GM23338 (cell line): ENCODE measurements at regions not wholly inside any gene's neighbourhood (a gene's known extent, or its start where the extent isn't known, plus 50 kb on each side); places are given as distances from the start of the nearest gene placed in this dataset.

Experiments
- ATAC-seq: fragments of 200-7000 bp; cut with Tn5 transposase; 3 replicates; pipeline ENCODE4 v1.9.1; 2020
- DNase-seq: peaks from one replicate; pipeline ENCODE4 v3.0.0-alpha.2; 2015; ENCODE audit warnings: low spot score
- H2AFZ ChIP-seq: fragments of 200-600 bp; sonication (generic); 2 replicates; pipeline ENCODE4 v1.8.0; 2016; ENCODE audit warnings: antibody characterized with exemption, mild to moderate bottlenecking, moderate library complexity
- H3F3A ChIP-seq: fragments of 200-600 bp; sonication (generic); replicated peaks from 2 replicates; pipeline ENCODE4 v1.8.0; 2017; ENCODE audit warnings: antibody characterized with exemption, mixed run types, low read depth
- H3K27ac ChIP-seq: fragments of 200-600 bp; sonication (generic); 2 replicates; pipeline ENCODE4 v1.6.1; 2016; ENCODE audit warnings: low read depth
- H3K27me3 ChIP-seq: fragments of 200-600 bp; sonication (generic); 2 replicates; pipeline ENCODE4 v1.8.0; 2016; ENCODE audit warnings: mild to moderate bottlenecking, mixed run types, moderate library complexity; ENCODE audit not compliant: insufficient read depth
- H3K36me3 ChIP-seq: fragments of 200-600 bp; sonication (generic); 2 replicates; pipeline ENCODE4 v1.8.0; 2016; ENCODE audit warnings: mild to moderate bottlenecking; ENCODE audit not compliant: insufficient read depth
- H3K4me1 ChIP-seq: fragments of 200-600 bp; sonication (generic); 2 replicates; pipeline ENCODE4 v1.8.0; 2016; ENCODE audit warnings: mild to moderate bottlenecking, moderate library complexity; ENCODE audit not compliant: insufficient read depth
- H3K4me2 ChIP-seq: fragments of 200-600 bp; sonication (generic); 2 replicates; pipeline ENCODE4 v1.7.1; 2017; ENCODE audit warnings: mixed run types
- H3K4me3 ChIP-seq: fragments of 200-600 bp; sonication (generic); 2 replicates; pipeline ENCODE4 v1.6.1; 2016; ENCODE audit warnings: mixed run types
- H3K79me2 ChIP-seq: fragments of 200-600 bp; sonication (generic); replicated peaks from 2 replicates; pipeline ENCODE4 v1.8.0; 2017; ENCODE audit warnings: mild to moderate bottlenecking; ENCODE audit not compliant: insufficient read depth
- H3K9me2 ChIP-seq: fragments of 200-600 bp; sonication (generic); 2 replicates; pipeline ENCODE4 v1.8.0; 2017; ENCODE audit not compliant: insufficient read depth
- H4K20me1 ChIP-seq: fragments of 200-600 bp; sonication (generic); replicated peaks from 2 replicates; pipeline ENCODE4 v1.8.0; 2017; ENCODE audit warnings: mild to moderate bottlenecking; ENCODE audit not compliant: insufficient read depth
- H3K27ac Mint-ChIP-seq: 2 replicates; pipeline ENCODE4 v1.8.0; 2020; ENCODE audit warnings: inconsistent platforms, mild to moderate bottlenecking, moderate library complexity, mixed read lengths
- H3K27me3 Mint-ChIP-seq: 3 replicates; pipeline ENCODE4 v1.8.0; 2022; ENCODE audit warnings: low read depth, mild to moderate bottlenecking, moderate library complexity, mixed read lengths, inconsistent platforms; ENCODE audit not compliant: insufficient read depth, poor library complexity
- H3K36me3 Mint-ChIP-seq: 3 replicates; pipeline ENCODE4 v1.8.0; 2021; ENCODE audit warnings: low read depth, mild to moderate bottlenecking, inconsistent platforms, moderate library complexity, mixed read lengths
- H3K4me1 Mint-ChIP-seq: 3 replicates; pipeline ENCODE4 v1.8.0; 2020; ENCODE audit warnings: mild to moderate bottlenecking, inconsistent platforms, mixed read lengths
- H3K4me3 Mint-ChIP-seq: 3 replicates; pipeline ENCODE4 v1.8.0; 2021; ENCODE audit warnings: moderate library complexity, mild to moderate bottlenecking, inconsistent platforms, mixed read lengths
- H3K9me3 Mint-ChIP-seq: 3 replicates; pipeline ENCODE4 v1.8.0; 2020; ENCODE audit warnings: moderate library complexity, mild to moderate bottlenecking, inconsistent platforms, mixed read lengths
- CREB1 ChIP-seq: fragments of 250-450 bp; sonication (Bioruptor Pico); IDR thresholded peaks from 2 replicates; pipeline ENCODE4 v1.5.0; 2020; ENCODE audit warnings: low read depth, mild to moderate bottlenecking, moderate library complexity
- EZH2 ChIP-seq: fragments of 200-600 bp; sonication (generic); IDR thresholded peaks from one replicate; pipeline ENCODE4 v1.8.0; 2017; ENCODE audit warnings: antibody characterized with exemption, mild to moderate bottlenecking, low read depth; ENCODE audit not compliant: unreplicated experiment
- EZH2phosphoT487 ChIP-seq: fragments of 200-600 bp; sonication (generic); IDR thresholded peaks from one replicate; pipeline ENCODE4 v1.8.1; 2018; ENCODE audit warnings: antibody characterized with exemption; ENCODE audit not compliant: unreplicated experiment
- JUNB ChIP-seq: IDR thresholded peaks from one replicate; pipeline ENCODE4 v1.6.1; 2016; ENCODE audit warnings: antibody characterized with exemption; ENCODE audit not compliant: unreplicated experiment
- NANOG ChIP-seq: IDR thresholded peaks from 2 replicates; pipeline ENCODE4 v1.6.1; 2016; ENCODE audit warnings: antibody characterized with exemption, borderline replicate concordance
- POLR2AphosphoS5 ChIP-seq: IDR thresholded peaks from 2 replicates; pipeline ENCODE4 v1.6.1; 2016; ENCODE audit warnings: antibody characterized with exemption, low read depth
- STAT1 ChIP-seq: IDR thresholded peaks from one replicate; pipeline ENCODE4 v1.6.1; 2016; ENCODE audit warnings: antibody characterized with exemption; ENCODE audit not compliant: unreplicated experiment
- ZNF114 ChIP-seq: fragments of 250-450 bp; sonication (Bioruptor Pico); IDR thresholded peaks from 2 replicates; pipeline ENCODE4 v1.5.0; 2020; ENCODE audit warnings: mild to moderate bottlenecking, moderate library complexity
- ZNF331 ChIP-seq: fragments of 250-450 bp; sonication (Bioruptor Pico); IDR thresholded peaks from 2 replicates; pipeline ENCODE4 v1.5.0; 2020; ENCODE audit warnings: low read depth, mild to moderate bottlenecking, moderate library complexity
- TF ChIP-seq, protein P1 (sequence below): fragments of 250-450 bp; sonication (Bioruptor Pico); IDR thresholded peaks from 2 replicates; pipeline ENCODE4 v1.5.0; 2020; ENCODE audit warnings: mild to moderate bottlenecking, moderate library complexity
- TF ChIP-seq, protein P2 (sequence below): IDR thresholded peaks from one replicate; pipeline ENCODE4 v1.6.1; 2018; ENCODE audit warnings: antibody characterized with exemption; ENCODE audit not compliant: unreplicated experiment
- TF ChIP-seq, protein P3 (sequence below): IDR thresholded peaks from 2 replicates; pipeline ENCODE4 v1.6.1; 2016; ENCODE audit warnings: antibody characterized with exemption
- TF ChIP-seq, protein P4 (sequence below), 2 experiments: fragments of 200-600 bp in 1 of 2; sonication (generic) in 1 of 2; conservative IDR thresholded peaks; 2 replicates each; pipeline versions ENCODE4 v1.5.1 to v1.6.1; 2016 to 2017; ENCODE audit warnings: antibody characterized with exemption in 2 of 2, low read depth in 2 of 2, mild to moderate bottlenecking in 2 of 2, moderate library complexity in 1 of 2

DNA sequence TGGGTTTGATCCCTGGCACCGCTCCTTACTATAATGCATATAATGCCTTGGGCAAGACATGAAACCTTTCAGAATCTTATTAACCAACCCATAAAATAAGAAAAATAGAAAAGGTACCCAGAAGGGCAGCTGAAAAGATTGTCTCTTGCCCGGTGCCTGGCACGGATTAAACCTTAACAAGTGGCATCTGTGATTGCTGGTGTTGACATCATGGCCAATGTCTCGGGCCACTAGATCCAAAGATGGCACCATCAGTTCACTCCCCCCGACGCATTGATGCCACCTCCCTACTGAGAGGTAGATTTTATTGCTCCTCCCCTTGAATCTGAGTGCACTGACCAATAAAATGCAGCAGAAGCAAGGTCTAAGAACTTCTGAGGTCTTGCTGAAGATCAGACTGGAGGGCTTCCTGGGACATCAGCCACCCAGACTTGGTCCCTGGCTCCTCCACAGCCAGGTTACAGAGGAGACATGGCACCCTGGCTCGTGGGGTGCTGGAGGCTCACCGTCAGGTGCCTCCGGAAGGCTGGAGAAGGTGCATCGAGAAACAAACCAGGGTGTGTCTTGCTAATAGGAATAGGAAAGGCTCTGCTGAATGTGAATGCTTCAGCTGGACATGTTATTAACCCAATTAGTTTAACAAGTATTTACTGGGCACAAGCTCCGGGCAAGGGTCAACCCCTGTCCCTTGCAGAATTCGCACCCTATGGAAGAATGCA lies 80.0 kb upstream of the COL5A1 start:
- Histone ChIP-seq H3K79me2 (no peaks in the 10 kb centered on the region), H3K9me2 (0 out of 2 replicates have a peak, but pooled peaks cover 8% of the 10 kb centered on the region), H3K4me1 (no peaks in the 10 kb centered on the region), H3K4me3 (no peak overlapping the region), H4K20me1 (no peaks in the 10 kb centered on the region), H3K27ac (no peak overlapping the region), H3K36me3 (no peaks in the 10 kb centered on the region), H3K4me2 (no peak overlapping the region), H3K27me3 (no peaks in the 10 kb centered on the region), H3F3A (no peaks in the 10 kb centered on the region), H2AFZ (no peak overlapping the region)
- no peaks in the 10 kb centered on the region for H3K4me1 Mint-ChIP-seq
- no peak for ATAC-seq
- no peak overlapping the region for H3K4me3 Mint-ChIP-seq
- H3K36me3 Mint-ChIP-seq: no peaks in the 10 kb centered on the region; the same call in 2 of the 3 replicates
- TF ChIP-seq, protein P1, sequence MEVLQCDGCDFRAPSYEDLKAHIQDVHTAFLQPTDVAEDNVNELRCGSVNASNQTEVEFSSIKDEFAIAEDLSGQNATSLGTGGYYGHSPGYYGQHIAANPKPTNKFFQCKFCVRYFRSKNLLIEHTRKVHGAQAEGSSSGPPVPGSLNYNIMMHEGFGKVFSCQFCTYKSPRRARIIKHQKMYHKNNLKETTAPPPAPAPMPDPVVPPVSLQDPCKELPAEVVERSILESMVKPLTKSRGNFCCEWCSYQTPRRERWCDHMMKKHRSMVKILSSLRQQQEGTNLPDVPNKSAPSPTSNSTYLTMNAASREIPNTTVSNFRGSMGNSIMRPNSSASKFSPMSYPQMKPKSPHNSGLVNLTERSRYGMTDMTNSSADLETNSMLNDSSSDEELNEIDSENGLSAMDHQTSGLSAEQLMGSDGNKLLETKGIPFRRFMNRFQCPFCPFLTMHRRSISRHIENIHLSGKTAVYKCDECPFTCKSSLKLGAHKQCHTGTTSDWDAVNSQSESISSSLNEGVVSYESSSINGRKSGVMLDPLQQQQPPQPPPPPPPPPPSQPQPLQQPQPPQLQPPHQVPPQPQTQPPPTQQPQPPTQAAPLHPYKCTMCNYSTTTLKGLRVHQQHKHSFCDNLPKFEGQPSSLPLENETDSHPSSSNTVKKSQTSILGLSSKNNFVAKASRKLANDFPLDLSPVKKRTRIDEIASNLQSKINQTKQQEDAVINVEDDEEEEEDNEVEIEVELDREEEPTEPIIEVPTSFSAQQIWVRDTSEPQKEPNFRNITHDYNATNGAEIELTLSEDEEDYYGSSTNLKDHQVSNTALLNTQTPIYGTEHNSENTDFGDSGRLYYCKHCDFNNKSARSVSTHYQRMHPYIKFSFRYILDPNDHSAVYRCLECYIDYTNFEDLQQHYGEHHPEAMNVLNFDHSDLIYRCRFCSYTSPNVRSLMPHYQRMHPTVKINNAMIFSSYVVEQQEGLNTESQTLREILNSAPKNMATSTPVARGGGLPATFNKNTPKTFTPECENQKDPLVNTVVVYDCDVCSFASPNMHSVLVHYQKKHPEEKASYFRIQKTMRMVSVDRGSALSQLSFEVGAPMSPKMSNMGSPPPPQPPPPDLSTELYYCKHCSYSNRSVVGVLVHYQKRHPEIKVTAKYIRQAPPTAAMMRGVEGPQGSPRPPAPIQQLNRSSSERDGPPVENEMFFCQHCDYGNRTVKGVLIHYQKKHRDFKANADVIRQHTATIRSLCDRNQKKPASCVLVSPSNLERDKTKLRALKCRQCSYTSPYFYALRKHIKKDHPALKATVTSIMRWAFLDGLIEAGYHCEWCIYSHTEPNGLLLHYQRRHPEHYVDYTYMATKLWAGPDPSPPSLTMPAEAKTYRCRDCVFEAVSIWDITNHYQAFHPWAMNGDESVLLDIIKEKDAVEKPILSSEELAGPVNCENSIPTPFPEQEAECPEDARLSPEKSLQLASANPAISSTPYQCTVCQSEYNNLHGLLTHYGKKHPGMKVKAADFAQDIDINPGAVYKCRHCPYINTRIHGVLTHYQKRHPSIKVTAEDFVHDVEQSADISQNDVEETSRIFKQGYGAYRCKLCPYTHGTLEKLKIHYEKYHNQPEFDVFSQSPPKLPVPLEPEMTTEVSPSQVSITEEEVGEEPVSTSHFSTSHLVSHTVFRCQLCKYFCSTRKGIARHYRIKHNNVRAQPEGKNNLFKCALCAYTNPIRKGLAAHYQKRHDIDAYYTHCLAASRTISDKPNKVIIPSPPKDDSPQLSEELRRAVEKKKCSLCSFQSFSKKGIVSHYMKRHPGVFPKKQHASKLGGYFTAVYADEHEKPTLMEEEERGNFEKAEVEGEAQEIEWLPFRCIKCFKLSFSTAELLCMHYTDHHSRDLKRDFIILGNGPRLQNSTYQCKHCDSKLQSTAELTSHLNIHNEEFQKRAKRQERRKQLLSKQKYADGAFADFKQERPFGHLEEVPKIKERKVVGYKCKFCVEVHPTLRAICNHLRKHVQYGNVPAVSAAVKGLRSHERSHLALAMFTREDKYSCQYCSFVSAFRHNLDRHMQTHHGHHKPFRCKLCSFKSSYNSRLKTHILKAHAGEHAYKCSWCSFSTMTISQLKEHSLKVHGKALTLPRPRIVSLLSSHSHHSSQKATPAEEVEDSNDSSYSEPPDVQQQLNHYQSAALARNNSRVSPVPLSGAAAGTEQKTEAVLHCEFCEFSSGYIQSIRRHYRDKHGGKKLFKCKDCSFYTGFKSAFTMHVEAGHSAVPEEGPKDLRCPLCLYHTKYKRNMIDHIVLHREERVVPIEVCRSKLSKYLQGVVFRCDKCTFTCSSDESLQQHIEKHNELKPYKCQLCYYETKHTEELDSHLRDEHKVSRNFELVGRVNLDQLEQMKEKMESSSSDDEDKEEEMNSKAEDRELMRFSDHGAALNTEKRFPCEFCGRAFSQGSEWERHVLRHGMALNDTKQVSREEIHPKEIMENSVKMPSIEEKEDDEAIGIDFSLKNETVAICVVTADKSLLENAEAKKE (CRISPR knock-in tag): no peak
- no peak for TF ChIP-seq JUNB
- TF ChIP-seq STAT1: no peak
- no peak for TF ChIP-seq ZNF114 (CRISPR knock-in tag)
- TF ChIP-seq POLR2AphosphoS5: no peak
- TF ChIP-seq ZNF331 (CRISPR knock-in tag): no peak
- no peak for TF ChIP-seq NANOG
- TF ChIP-seq, protein P2, sequence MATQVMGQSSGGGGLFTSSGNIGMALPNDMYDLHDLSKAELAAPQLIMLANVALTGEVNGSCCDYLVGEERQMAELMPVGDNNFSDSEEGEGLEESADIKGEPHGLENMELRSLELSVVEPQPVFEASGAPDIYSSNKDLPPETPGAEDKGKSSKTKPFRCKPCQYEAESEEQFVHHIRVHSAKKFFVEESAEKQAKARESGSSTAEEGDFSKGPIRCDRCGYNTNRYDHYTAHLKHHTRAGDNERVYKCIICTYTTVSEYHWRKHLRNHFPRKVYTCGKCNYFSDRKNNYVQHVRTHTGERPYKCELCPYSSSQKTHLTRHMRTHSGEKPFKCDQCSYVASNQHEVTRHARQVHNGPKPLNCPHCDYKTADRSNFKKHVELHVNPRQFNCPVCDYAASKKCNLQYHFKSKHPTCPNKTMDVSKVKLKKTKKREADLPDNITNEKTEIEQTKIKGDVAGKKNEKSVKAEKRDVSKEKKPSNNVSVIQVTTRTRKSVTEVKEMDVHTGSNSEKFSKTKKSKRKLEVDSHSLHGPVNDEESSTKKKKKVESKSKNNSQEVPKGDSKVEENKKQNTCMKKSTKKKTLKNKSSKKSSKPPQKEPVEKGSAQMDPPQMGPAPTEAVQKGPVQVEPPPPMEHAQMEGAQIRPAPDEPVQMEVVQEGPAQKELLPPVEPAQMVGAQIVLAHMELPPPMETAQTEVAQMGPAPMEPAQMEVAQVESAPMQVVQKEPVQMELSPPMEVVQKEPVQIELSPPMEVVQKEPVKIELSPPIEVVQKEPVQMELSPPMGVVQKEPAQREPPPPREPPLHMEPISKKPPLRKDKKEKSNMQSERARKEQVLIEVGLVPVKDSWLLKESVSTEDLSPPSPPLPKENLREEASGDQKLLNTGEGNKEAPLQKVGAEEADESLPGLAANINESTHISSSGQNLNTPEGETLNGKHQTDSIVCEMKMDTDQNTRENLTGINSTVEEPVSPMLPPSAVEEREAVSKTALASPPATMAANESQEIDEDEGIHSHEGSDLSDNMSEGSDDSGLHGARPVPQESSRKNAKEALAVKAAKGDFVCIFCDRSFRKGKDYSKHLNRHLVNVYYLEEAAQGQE: no peak
- TF ChIP-seq, protein P3, sequence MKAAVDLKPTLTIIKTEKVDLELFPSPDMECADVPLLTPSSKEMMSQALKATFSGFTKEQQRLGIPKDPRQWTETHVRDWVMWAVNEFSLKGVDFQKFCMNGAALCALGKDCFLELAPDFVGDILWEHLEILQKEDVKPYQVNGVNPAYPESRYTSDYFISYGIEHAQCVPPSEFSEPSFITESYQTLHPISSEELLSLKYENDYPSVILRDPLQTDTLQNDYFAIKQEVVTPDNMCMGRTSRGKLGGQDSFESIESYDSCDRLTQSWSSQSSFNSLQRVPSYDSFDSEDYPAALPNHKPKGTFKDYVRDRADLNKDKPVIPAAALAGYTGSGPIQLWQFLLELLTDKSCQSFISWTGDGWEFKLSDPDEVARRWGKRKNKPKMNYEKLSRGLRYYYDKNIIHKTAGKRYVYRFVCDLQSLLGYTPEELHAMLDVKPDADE: no peak
- TF ChIP-seq, protein P4, sequence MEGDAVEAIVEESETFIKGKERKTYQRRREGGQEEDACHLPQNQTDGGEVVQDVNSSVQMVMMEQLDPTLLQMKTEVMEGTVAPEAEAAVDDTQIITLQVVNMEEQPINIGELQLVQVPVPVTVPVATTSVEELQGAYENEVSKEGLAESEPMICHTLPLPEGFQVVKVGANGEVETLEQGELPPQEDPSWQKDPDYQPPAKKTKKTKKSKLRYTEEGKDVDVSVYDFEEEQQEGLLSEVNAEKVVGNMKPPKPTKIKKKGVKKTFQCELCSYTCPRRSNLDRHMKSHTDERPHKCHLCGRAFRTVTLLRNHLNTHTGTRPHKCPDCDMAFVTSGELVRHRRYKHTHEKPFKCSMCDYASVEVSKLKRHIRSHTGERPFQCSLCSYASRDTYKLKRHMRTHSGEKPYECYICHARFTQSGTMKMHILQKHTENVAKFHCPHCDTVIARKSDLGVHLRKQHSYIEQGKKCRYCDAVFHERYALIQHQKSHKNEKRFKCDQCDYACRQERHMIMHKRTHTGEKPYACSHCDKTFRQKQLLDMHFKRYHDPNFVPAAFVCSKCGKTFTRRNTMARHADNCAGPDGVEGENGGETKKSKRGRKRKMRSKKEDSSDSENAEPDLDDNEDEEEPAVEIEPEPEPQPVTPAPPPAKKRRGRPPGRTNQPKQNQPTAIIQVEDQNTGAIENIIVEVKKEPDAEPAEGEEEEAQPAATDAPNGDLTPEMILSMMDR (conservative IDR thresholded peaks at IDR 0.05; ENCODE audit: low read depth in 2 of 2): no peak
- no peak for TF ChIP-seq CREB1
- no peak for TF ChIP-seq EZH2phosphoT487
- TF ChIP-seq EZH2: no peak
- no peak overlapping the region for H3K27ac Mint-ChIP-seq
- peaks cover 5% of the 10 kb centered on the region for H3K27me3 Mint-ChIP-seq
- peaks cover 17% of the 10 kb centered on the region for H3K9me3 Mint-ChIP-seq
- DNase-seq: no peak
